ENCODE measurements at regions not wholly inside any gene's neighbourhood (a gene's known extent, or its start where the extent isn't known, plus 50 kb on each side); places are given as distances from the start of the nearest gene placed in this dataset.
A peak's percentile ranks its signal among the peaks of the same experiment; 100 is the strongest.
"Not testable (repeated sequence)": the region's sequence is repeated elsewhere in the genome, so short reads cannot be mapped to it uniquely, and the experiment has no call there.

GRCh38 chr15:79606831-79607355, 174.8 kb downstream of the MINAR1 start:
- DNase-seq (ENCODE audit: low read depth in 2 of 2): no peak

- no peak for DNase-seq (ENCODE audit: low read depth in 2 of 2)
Observed at GRCh38 chr15:79608066-79608864, 176.1 kb downstream of the MINAR1 start.

GRCh38 chr15:79609506-79609905, 177.4 kb downstream of the MINAR1 start:
- DNase-seq (ENCODE audit: low read depth in 2 of 2): no peak

GRCh38 chr15:79610021-79610420, 177.9 kb downstream of the MINAR1 start:
- no peak for DNase-seq (ENCODE audit: low read depth in 2 of 2)

GRCh38 chr15:79615754-79616153, 183.6 kb downstream of the MINAR1 start:
- DNase-seq (ENCODE audit: low read depth in 2 of 2): no peak

- no peak for DNase-seq (ENCODE audit: low read depth in 2 of 2)
Observed at GRCh38 chr15:79617071-79617470, 184.9 kb downstream of the MINAR1 start.

- DNase-seq (ENCODE audit: low read depth in 2 of 2): no peak
Observed at GRCh38 chr15:79620112-79620857, 188.1 kb downstream of the MINAR1 start.

GRCh38 chr15:79621805-79622204, 189.7 kb downstream of the MINAR1 start:
- not testable (repeated sequence) for DNase-seq (ENCODE audit: low read depth in 2 of 2)

- no peak for DNase-seq (ENCODE audit: low read depth in 2 of 2)
Observed at GRCh38 chr15:79623488-79623887, 191.4 kb downstream of the MINAR1 start.

- DNase-seq (ENCODE audit: low read depth in 2 of 2): no peak
Observed at GRCh38 chr15:79629687-79630086, 197.6 kb downstream of the MINAR1 start.

- DNase-seq (ENCODE audit: low read depth in 2 of 2): no peak
Observed at GRCh38 chr15:79632457-79632856, 200.3 kb downstream of the MINAR1 start.

GRCh38 chr15:79635149-79635771, 203.1 kb downstream of the MINAR1 start:
- no peak for DNase-seq (ENCODE audit: low read depth in 2 of 2)

- DNase-seq (ENCODE audit: low read depth in 2 of 2): no peak
Observed at GRCh38 chr15:79635897-79636561, 203.9 kb downstream of the MINAR1 start.

GRCh38 chr15:79640206-79640605, 208.1 kb downstream of the MINAR1 start:
- peak in 1 of 2 donors; percentile 78 for DNase-seq (ENCODE audit: low read depth in 2 of 2)

- no peak for DNase-seq (ENCODE audit: low read depth in 2 of 2)
Observed at GRCh38 chr15:79641841-79642240, 209.7 kb downstream of the MINAR1 start.

- DNase-seq (ENCODE audit: low read depth in 2 of 2): no peak
Observed at GRCh38 chr15:79643393-79643792, 211.3 kb downstream of the MINAR1 start.

GRCh38 chr15:79644091-79644490, 212.0 kb downstream of the MINAR1 start:
- DNase-seq (ENCODE audit: low read depth in 2 of 2): peak; percentile 48 to 90

- not testable (repeated sequence) for DNase-seq (ENCODE audit: low read depth in 2 of 2)
Observed at GRCh38 chr15:79652972-79653371, 220.8 kb downstream of the MINAR1 start.

- DNase-seq (ENCODE audit: low read depth in 2 of 2): no peak
Observed at GRCh38 chr15:79653533-79653932, 221.4 kb downstream of the MINAR1 start.

- no peak for DNase-seq (ENCODE audit: low read depth in 2 of 2)
Observed at GRCh38 chr15:79656151-79657000, 224.2 kb downstream of the MINAR1 start.

GRCh38 chr15:79657722-79658121, 225.6 kb downstream of the MINAR1 start:
- DNase-seq (ENCODE audit: low read depth in 2 of 2): no peak

Measured in dermis microvascular lymphatic vessel endothelial cell (primary cell).